ENCODE measurements at regions not wholly inside any gene's neighbourhood (a gene's known extent, or its start where the extent isn't known, plus 50 kb on each side); places are given as distances from the start of the nearest gene placed in this dataset.
A peak's percentile ranks its signal among the peaks of the same experiment; 100 is the strongest.

GRCh38 chr5:40029711-40030495 is 605.1 kb upstream of the DAB2 start:
- no peak for DNase-seq

GRCh38 chr5:40027400-40027799 is 602.6 kb upstream of the DAB2 start:
- no peak for DNase-seq

DNA sequence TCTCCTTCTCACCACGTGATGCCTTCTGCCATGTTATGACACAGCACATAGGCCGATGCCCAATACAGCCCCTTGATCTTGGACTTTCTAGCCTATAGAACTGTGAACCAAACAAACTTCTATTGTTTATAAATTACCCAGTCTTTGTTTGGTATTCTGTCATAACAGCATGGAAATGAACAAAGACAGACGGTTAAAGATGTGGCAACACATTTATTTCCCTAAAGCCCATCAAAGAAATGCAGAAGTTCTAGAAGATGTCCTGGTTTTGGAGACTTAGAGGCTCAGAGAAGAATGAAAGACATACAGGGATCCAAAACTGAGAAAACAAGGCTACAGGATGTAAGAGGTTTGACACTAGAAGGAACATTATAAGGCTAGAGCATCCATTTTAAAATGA is 600.8 kb upstream of the DAB2 start:
- DNase-seq = no peak

- DNase-seq = no peak
These were observed 597.3 kb upstream of the DAB2 start for GRCh38 chr5:40022057-40022456.

DNA sequence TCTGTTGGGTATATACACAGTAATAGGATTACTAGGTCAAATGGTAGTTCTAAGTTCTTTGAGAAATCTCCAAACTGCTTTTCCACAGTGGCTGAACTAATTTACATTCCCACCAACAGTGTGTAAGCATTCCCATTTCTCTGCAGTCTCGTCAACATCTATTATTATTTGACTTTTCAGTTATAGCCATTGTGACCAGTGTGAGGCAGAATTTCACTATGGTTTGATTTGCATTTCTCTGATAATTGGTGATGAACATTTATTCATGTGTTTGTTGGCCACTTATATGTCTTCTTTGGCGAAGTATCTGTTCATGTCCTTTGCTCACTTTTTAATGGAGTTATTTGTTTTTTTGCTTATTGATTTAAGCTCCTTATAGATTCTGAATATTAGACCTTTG is 596.2 kb upstream of the DAB2 start:
- no peak for DNase-seq

DNA sequence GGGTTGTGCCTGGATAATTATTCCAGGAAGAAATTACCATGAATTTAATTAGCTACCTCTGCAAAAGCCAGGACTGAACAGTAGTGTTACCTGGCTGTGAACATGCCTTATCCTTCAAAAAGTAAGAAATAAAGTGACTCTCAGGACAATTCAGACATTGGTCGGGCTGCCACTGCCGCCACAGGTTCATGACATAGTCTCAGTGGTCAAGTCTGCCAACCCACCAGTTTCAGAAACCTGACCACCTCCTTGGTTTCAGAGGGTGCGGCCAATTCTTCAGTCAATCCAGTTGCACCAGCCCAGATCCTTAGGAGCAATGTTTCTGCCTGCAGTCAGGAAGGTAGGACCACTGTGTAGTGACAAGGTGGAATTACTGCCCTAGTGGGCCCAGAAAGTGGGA is 593.1 kb upstream of the DAB2 start:
- DNase-seq = no peak

GRCh38 chr5:40017135-40017534 is 592.4 kb upstream of the DAB2 start:
- no peak for DNase-seq

DNA sequence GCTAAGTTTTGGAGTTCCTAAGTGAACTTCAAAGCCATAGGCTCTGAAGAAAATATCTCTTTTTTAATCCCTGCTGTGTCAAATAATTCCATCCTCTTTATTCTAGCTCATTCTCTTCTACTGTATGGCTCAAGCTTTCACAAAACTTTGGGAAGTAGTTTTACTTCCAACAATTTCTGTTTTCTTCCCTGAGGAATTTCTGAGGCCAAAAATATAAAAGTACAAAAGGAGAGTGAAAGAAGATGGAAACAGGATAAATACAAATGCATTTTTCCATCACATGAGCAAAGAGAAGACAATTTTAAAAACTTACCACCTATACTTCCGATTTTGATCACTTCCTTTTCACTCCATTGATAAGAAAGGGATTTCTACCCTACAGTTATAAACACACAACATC is 585.7 kb upstream of the DAB2 start:
- no peak for DNase-seq

DNA sequence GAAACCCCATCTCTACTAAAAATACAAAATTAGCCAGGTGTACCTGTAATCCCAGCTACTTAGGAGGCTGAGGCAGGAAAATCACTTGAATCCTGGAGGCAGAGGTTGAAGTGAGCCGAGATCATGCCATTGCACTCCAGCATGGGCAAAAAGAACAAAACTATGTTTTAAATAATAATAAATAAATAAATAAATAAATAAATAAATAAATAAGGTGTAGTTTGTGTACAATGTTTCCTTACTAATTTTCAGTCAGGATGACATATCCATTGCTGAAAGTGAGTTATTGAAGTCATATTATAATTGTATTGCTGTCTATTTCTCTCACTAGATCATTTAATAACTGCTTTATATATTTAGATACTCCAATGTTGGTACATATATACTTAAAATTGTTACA is 581.5 kb upstream of the DAB2 start:
- no peak for DNase-seq

DNA sequence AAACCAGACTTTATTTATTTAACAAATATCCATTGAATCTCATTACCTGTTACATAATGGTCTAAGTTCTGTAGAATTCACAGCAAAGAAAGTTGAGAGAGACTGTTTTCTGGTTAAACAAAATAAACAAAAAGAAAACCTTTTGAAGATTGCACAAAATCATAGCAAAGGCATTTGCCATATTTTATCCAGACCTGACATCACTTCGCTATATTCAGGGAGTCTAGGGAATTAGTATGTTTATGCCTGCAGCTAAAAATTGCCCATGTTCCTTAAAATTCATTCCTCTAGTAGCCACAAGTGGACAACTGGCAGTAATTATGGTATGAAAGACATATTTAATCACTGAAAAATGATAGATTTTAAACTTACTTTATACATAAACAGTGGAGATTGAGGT is 577.0 kb upstream of the DAB2 start:
- DNase-seq = no peak

DNA sequence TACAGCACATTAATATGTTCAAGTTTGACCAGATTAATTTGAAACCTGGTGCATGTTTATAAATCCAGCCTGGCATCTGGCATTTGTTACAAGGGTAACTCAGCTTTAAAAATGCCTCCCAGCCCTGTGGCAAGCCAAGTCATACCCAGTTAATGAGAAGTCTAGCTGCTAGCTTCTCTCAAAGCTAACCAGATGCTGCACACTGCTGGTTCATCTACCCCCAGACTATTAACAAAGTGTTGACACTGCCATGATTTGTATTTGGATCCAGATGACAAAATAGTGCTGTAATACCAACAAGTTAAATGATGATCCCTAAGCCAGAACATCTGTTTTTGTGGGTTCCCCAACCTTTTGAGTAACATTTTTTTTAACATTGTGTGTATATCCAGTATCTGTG is 573.7 kb upstream of the DAB2 start:
- no peak for DNase-seq

GRCh38 chr5:39995990-39996389 is 571.2 kb upstream of the DAB2 start:
- DNase-seq = no peak

- no peak for DNase-seq
These were observed 567.9 kb upstream of the DAB2 start for GRCh38 chr5:39992617-39993202.

DNA sequence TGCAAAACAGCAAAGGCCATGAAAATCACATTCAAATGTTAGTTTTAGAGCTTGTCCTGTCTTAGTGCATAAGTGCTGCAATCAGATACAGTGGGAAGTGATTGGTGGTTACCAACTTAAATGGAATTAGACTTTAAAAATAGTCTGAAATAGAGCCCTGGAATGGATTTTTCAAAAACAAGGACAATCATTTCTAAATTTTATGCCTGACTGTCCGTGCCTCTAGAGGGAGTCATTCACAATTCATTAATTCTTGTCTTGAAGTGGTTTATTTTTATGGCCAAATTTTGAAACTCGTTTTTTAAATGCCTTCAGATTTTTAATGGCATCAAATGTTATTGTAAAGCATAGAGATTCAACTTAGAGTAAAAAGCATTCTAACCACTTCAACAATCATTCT is 561.8 kb upstream of the DAB2 start:
- DNase-seq = no peak

DNA sequence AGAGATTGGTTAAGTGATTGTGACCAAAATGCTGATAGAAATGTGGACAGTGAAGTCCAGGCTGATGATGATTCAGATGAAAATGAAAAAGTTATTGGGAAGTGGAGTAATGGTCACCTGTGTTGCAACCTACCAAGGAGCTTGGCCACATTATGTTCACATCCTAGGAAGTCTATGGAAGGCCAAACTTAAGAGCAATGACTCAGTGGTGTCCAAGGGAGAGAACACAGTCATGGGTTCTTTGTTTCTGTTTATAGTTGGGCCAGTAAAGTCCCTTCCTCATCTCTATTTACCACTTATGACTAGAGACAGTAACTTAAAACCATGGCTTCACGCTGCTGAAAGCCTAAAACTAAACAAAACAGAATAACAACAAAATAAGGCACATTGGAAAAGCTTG is 555.3 kb upstream of the DAB2 start:
- no peak for DNase-seq

GRCh38 chr5:39977066-39977655 is 552.4 kb upstream of the DAB2 start:
- DNase-seq = no peak

DNA sequence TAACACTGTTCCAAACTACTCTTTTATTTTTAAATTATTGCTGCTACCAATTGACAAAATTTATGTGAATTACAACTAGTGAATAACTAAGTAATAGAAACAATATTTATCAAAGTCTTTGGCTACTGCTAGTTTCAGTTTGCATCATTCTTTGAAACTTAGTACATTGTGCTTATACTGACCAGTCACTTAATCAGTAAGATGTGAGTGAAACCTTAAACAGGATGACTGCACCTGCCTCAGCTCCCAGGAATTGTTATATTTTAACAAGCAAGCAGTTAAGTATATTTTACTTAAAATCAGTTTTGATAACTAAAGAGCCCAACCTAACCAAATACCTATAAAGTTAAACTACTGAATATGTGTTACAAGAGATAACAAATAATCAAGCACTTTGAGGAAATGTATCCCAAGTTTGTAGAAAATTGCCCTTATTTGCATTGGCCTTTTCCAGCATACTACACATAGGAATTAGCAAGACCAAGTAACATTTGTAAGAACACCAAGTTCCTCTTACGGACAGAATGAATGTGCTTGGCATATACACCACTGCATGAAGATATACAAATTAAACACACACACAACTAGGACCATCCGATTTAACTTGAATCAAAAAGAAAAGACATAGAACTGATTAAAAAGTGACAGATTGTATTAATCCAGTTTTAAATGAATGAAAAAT is 545.5 kb upstream of the DAB2 start:
- no peak for DNase-seq

- DNase-seq = no peak
These were observed 543.6 kb upstream of the DAB2 start for GRCh38 chr5:39968381-39968780.

- DNase-seq = no peak
These were observed 530.4 kb upstream of the DAB2 start for GRCh38 chr5:39955156-39955555.

GRCh38 chr5:39951070-39951469 is 526.3 kb upstream of the DAB2 start:
- no peak for DNase-seq

GRCh38 chr5:39948867-39949468 is 524.2 kb upstream of the DAB2 start:
- peak; percentile 74 for DNase-seq

DNA sequence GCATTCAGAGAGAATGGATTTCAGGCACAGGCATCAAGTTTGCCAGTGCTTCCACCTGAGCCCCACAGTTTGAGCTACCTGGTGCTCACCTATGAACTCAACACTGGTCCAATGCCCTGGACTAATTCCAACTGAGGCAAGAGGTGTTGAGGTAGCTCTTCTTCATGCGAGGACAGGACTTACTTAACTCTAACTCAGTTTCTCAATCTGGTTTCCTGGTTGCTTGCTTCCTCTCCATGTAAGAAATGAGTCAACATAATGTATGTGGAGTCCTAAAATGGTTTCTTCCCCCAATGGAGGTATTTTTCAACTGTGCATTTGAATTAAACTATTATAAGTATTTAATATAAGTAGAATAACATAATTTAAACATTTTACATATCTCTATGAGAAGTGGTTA is 523.6 kb upstream of the DAB2 start:
- no peak for DNase-seq

GRCh38 chr5:39947657-39948056 is 522.9 kb upstream of the DAB2 start:
- DNase-seq = no peak
